Ishikawa (cell line): ENCODE measurements at regions not wholly inside any gene's neighbourhood (a gene's known extent, or its start where the extent isn't known, plus 50 kb on each side); places are given as distances from the start of the nearest gene placed in this dataset.

ENCODE experiments used
- CEBPB ChIP-seq: IDR thresholded peaks from 2 replicates; pipeline ENCODE4 v1.6.1; 2012
- CREB1 ChIP-seq: IDR thresholded peaks from 2 replicates; pipeline ENCODE4 v1.6.1; 2012; ENCODE audit warnings: low read depth
- EGR1 ChIP-seq: IDR thresholded peaks from 2 replicates; pipeline ENCODE4 v1.6.1; 2012
- EP300 ChIP-seq: IDR thresholded peaks from 2 replicates; pipeline ENCODE4 v1.6.1; 2012; ENCODE audit warnings: borderline replicate concordance
- FOXM1 ChIP-seq: IDR thresholded peaks from 2 replicates; pipeline ENCODE4 v1.6.1; 2012; ENCODE audit warnings: low read depth, borderline replicate concordance
- NFIC ChIP-seq: IDR thresholded peaks from 2 replicates; pipeline ENCODE4 v1.6.1; 2012
- RAD21 ChIP-seq: IDR thresholded peaks from 2 replicates; pipeline ENCODE4 v1.6.1; 2012; ENCODE audit warnings: low read depth
- TAF1 ChIP-seq: IDR thresholded peaks from 2 replicates; pipeline ENCODE4 v1.6.1; 2012; ENCODE audit warnings: low read depth, mild to moderate bottlenecking
- TCF12 ChIP-seq: IDR thresholded peaks from 2 replicates; pipeline ENCODE4 v1.6.1; 2012; ENCODE audit warnings: low read depth
- TEAD4 ChIP-seq: IDR thresholded peaks from 2 replicates; pipeline ENCODE4 v1.6.1; 2012
- YY1 ChIP-seq: IDR thresholded peaks from 2 replicates; pipeline ENCODE4 v1.6.1; 2012; ENCODE audit warnings: low read depth
- ZBTB7A ChIP-seq: IDR thresholded peaks from 2 replicates; pipeline ENCODE4 v1.6.1; 2012; ENCODE audit warnings: low read depth
- TF ChIP-seq, protein P1 (sequence below): IDR thresholded peaks from 2 replicates; pipeline ENCODE4 v1.6.1; 2012
- TF ChIP-seq, protein P2 (sequence below): IDR thresholded peaks from 2 replicates; pipeline ENCODE4 v1.6.1; 2012; ENCODE audit warnings: low read depth, mild to moderate bottlenecking
- TF ChIP-seq, protein P3 (sequence below): IDR thresholded peaks from 2 replicates; pipeline ENCODE4 v1.6.1; 2012

DNA sequence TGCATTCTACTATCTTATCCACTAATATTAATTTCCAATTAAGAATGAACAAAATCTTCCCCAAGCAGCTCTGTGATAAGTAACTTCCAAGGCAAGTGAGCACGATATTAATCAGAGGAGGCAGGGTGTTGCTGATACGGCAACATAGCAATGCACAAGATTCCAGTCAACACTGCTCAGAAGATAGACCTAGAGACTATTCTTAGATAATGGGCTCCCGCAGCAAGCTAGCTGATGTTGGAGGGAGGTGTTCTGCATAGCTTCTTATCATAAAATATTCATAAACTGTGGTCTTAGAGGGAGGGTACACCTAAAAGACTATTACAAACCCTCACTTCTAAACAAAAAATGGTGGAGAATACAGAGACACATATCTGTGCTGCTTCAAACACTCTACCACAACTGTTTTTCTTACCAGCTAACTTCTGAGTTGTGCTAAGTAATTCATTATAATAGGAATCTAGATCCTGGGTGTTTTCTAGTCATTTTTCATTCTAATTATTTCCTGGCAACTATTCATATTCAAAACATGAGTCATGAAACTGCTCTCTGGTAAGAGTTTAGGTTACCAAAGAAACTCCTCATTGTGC lies 382.0 kb upstream of the SOX14 start:
- TF ChIP-seq, protein P1, sequence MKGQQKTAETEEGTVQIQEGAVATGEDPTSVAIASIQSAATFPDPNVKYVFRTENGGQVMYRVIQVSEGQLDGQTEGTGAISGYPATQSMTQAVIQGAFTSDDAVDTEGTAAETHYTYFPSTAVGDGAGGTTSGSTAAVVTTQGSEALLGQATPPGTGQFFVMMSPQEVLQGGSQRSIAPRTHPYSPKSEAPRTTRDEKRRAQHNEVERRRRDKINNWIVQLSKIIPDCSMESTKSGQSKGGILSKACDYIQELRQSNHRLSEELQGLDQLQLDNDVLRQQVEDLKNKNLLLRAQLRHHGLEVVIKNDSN, result no peak
- TF ChIP-seq, protein P2, sequence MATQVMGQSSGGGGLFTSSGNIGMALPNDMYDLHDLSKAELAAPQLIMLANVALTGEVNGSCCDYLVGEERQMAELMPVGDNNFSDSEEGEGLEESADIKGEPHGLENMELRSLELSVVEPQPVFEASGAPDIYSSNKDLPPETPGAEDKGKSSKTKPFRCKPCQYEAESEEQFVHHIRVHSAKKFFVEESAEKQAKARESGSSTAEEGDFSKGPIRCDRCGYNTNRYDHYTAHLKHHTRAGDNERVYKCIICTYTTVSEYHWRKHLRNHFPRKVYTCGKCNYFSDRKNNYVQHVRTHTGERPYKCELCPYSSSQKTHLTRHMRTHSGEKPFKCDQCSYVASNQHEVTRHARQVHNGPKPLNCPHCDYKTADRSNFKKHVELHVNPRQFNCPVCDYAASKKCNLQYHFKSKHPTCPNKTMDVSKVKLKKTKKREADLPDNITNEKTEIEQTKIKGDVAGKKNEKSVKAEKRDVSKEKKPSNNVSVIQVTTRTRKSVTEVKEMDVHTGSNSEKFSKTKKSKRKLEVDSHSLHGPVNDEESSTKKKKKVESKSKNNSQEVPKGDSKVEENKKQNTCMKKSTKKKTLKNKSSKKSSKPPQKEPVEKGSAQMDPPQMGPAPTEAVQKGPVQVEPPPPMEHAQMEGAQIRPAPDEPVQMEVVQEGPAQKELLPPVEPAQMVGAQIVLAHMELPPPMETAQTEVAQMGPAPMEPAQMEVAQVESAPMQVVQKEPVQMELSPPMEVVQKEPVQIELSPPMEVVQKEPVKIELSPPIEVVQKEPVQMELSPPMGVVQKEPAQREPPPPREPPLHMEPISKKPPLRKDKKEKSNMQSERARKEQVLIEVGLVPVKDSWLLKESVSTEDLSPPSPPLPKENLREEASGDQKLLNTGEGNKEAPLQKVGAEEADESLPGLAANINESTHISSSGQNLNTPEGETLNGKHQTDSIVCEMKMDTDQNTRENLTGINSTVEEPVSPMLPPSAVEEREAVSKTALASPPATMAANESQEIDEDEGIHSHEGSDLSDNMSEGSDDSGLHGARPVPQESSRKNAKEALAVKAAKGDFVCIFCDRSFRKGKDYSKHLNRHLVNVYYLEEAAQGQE, result no peak
- TF ChIP-seq NFIC (no peak), FOXM1 (no peak), CEBPB (no peak), RAD21 (no peak), TCF12 (no peak)

DNA sequence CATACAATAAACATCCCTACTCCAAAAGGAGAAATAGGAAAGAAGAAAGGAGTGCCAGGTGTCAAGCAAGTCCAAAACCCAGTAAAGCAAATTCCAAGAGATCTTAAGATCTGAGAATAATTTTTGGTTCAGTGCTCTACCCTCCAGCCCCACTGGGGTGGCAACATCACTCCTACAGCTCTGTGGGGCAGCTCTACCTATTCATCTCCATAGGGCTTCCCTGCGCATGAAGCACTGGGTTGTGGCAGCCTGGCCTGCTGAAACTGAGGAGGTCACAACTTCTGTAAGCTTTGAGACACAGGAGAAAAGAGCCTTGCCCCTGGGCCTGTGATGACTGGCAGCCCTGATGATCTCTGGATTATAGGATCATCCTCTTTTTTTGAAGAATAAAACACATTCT lies 378.2 kb upstream of the SOX14 start:
- TF ChIP-seq CREB1, result no peak
- TF ChIP-seq YY1, result no peak
- no peak for TF ChIP-seq EGR1
- TF ChIP-seq NFIC, result no peak
- TF ChIP-seq, protein P3, sequence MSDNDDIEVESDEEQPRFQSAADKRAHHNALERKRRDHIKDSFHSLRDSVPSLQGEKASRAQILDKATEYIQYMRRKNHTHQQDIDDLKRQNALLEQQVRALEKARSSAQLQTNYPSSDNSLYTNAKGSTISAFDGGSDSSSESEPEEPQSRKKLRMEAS, result no peak
- TF ChIP-seq TCF12, result no peak
- no peak for TF ChIP-seq ZBTB7A
- TF ChIP-seq TEAD4, result no peak
- TF ChIP-seq, protein P1, result no peak
- TF ChIP-seq, protein P2, result no peak
- TF ChIP-seq RAD21, result no peak
- no peak for TF ChIP-seq CEBPB
- no peak for TF ChIP-seq EP300
- TF ChIP-seq FOXM1, result no peak
- no peak for TF ChIP-seq TAF1

DNA sequence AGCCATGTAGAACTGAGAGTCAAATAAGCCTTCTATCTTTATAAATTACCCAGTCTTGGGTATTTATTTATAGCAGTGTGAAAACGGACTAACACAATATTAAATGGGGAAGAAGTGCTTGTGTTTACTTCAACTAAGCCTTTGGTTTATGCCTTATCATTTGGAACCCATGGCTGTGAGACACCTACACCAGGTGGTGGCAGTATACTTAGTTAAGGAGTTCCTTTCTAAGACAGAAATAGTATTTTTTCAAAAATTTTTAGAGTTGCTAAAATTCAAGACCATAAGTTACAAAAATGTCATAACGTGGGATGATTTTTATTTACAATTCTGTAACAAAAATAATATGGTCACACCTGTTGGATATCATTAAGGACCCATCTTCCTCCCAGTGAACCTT lies 354.5 kb upstream of the SOX14 start:
- TF ChIP-seq CREB1 (no peak), RAD21 (no peak; the same call in 1 of the 2 replicates), EGR1 (no peak), TAF1 (no peak), CEBPB (no peak), ZBTB7A (no peak), TCF12 (no peak), TEAD4 (no peak), NFIC (no peak), EP300 (no peak), YY1 (no peak), FOXM1 (no peak)
- TF ChIP-seq, protein P3, result no peak
- TF ChIP-seq, protein P1, result no peak
- TF ChIP-seq, protein P2, result no peak

DNA sequence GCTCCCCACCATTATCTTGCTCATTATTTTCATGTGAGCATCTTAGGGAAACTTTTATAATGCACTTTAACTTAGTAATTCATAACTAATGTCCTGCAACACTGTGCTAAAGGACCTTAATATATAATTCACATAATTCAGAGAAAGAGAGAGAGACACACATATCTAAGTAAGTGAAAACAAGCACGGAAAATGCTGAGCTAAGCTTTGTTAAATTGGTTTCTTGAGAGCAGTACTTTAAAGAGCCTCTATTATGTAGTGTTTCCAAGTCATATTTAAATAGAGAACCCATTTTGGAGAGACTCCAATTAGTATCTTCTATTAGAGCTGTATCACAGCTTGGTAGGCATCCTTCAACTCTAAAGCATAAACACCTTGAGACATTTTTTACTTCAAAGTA lies 354.1 kb upstream of the SOX14 start:
- TF ChIP-seq, protein P1, result no peak
- no peak for TF ChIP-seq TCF12
- no peak for TF ChIP-seq ZBTB7A
- no peak for TF ChIP-seq EGR1
- TF ChIP-seq TAF1, result no peak
- no peak for TF ChIP-seq FOXM1
- TF ChIP-seq, protein P2, result no peak
- TF ChIP-seq NFIC, result no peak
- TF ChIP-seq TEAD4, result no peak
- no peak for TF ChIP-seq CREB1
- TF ChIP-seq, protein P3, result no peak
- TF ChIP-seq RAD21, result no peak
- no peak for TF ChIP-seq YY1
